GM23338 (cell line): ENCODE measurements at regions not wholly inside any gene's neighbourhood (a gene's known extent, or its start where the extent isn't known, plus 50 kb on each side); places are given as distances from the start of the nearest gene placed in this dataset.

ENCODE experiments used
- ATAC-seq: fragments of 200-7000 bp; cut with Tn5 transposase; 3 replicates; pipeline ENCODE4 v1.9.1; 2020
- DNase-seq: peaks from one replicate; pipeline ENCODE4 v3.0.0-alpha.2; 2015; ENCODE audit warnings: low spot score
- H2AFZ ChIP-seq: fragments of 200-600 bp; sonication (generic); 2 replicates; pipeline ENCODE4 v1.8.0; 2016; ENCODE audit warnings: antibody characterized with exemption, mild to moderate bottlenecking, moderate library complexity
- H3F3A ChIP-seq: fragments of 200-600 bp; sonication (generic); replicated peaks from 2 replicates; pipeline ENCODE4 v1.8.0; 2017; ENCODE audit warnings: antibody characterized with exemption, mixed run types, low read depth
- H3K27ac ChIP-seq: fragments of 200-600 bp; sonication (generic); 2 replicates; pipeline ENCODE4 v1.6.1; 2016; ENCODE audit warnings: low read depth
- H3K27me3 ChIP-seq: fragments of 200-600 bp; sonication (generic); 2 replicates; pipeline ENCODE4 v1.8.0; 2016; ENCODE audit warnings: mild to moderate bottlenecking, mixed run types, moderate library complexity; ENCODE audit not compliant: insufficient read depth
- H3K36me3 ChIP-seq: fragments of 200-600 bp; sonication (generic); 2 replicates; pipeline ENCODE4 v1.8.0; 2016; ENCODE audit warnings: mild to moderate bottlenecking; ENCODE audit not compliant: insufficient read depth
- H3K4me1 ChIP-seq: fragments of 200-600 bp; sonication (generic); 2 replicates; pipeline ENCODE4 v1.8.0; 2016; ENCODE audit warnings: mild to moderate bottlenecking, moderate library complexity; ENCODE audit not compliant: insufficient read depth
- H3K4me2 ChIP-seq: fragments of 200-600 bp; sonication (generic); 2 replicates; pipeline ENCODE4 v1.7.1; 2017; ENCODE audit warnings: mixed run types
- H3K4me3 ChIP-seq: fragments of 200-600 bp; sonication (generic); 2 replicates; pipeline ENCODE4 v1.6.1; 2016; ENCODE audit warnings: mixed run types
- H3K79me2 ChIP-seq: fragments of 200-600 bp; sonication (generic); replicated peaks from 2 replicates; pipeline ENCODE4 v1.8.0; 2017; ENCODE audit warnings: mild to moderate bottlenecking; ENCODE audit not compliant: insufficient read depth
- H3K9me2 ChIP-seq: fragments of 200-600 bp; sonication (generic); 2 replicates; pipeline ENCODE4 v1.8.0; 2017; ENCODE audit not compliant: insufficient read depth
- H4K20me1 ChIP-seq: fragments of 200-600 bp; sonication (generic); replicated peaks from 2 replicates; pipeline ENCODE4 v1.8.0; 2017; ENCODE audit warnings: mild to moderate bottlenecking; ENCODE audit not compliant: insufficient read depth
- H3K27ac Mint-ChIP-seq: 2 replicates; pipeline ENCODE4 v1.8.0; 2020; ENCODE audit warnings: inconsistent platforms, mild to moderate bottlenecking, moderate library complexity, mixed read lengths
- H3K27me3 Mint-ChIP-seq: 3 replicates; pipeline ENCODE4 v1.8.0; 2022; ENCODE audit warnings: low read depth, mild to moderate bottlenecking, moderate library complexity, mixed read lengths, inconsistent platforms; ENCODE audit not compliant: insufficient read depth, poor library complexity
- H3K36me3 Mint-ChIP-seq: 3 replicates; pipeline ENCODE4 v1.8.0; 2021; ENCODE audit warnings: low read depth, mild to moderate bottlenecking, inconsistent platforms, moderate library complexity, mixed read lengths
- H3K4me1 Mint-ChIP-seq: 3 replicates; pipeline ENCODE4 v1.8.0; 2020; ENCODE audit warnings: mild to moderate bottlenecking, inconsistent platforms, mixed read lengths
- H3K4me3 Mint-ChIP-seq: 3 replicates; pipeline ENCODE4 v1.8.0; 2021; ENCODE audit warnings: moderate library complexity, mild to moderate bottlenecking, inconsistent platforms, mixed read lengths
- H3K9me3 Mint-ChIP-seq: 3 replicates; pipeline ENCODE4 v1.8.0; 2020; ENCODE audit warnings: moderate library complexity, mild to moderate bottlenecking, inconsistent platforms, mixed read lengths
- CREB1 ChIP-seq: fragments of 250-450 bp; sonication (Bioruptor Pico); IDR thresholded peaks from 2 replicates; pipeline ENCODE4 v1.5.0; 2020; ENCODE audit warnings: low read depth, mild to moderate bottlenecking, moderate library complexity
- ETS1 ChIP-seq: IDR thresholded peaks from 2 replicates; pipeline ENCODE4 v1.6.1; 2016; ENCODE audit warnings: antibody characterized with exemption
- EZH2phosphoT487 ChIP-seq: fragments of 200-600 bp; sonication (generic); IDR thresholded peaks from one replicate; pipeline ENCODE4 v1.8.1; 2018; ENCODE audit warnings: antibody characterized with exemption; ENCODE audit not compliant: unreplicated experiment
- NANOG ChIP-seq: IDR thresholded peaks from 2 replicates; pipeline ENCODE4 v1.6.1; 2016; ENCODE audit warnings: antibody characterized with exemption, borderline replicate concordance
- REST ChIP-seq: IDR thresholded peaks from one replicate; pipeline ENCODE4 v1.6.1; 2018; ENCODE audit warnings: antibody characterized with exemption; ENCODE audit not compliant: unreplicated experiment
- ZNF114 ChIP-seq: fragments of 250-450 bp; sonication (Bioruptor Pico); IDR thresholded peaks from 2 replicates; pipeline ENCODE4 v1.5.0; 2020; ENCODE audit warnings: mild to moderate bottlenecking, moderate library complexity
- ZNF462 ChIP-seq: fragments of 250-450 bp; sonication (Bioruptor Pico); IDR thresholded peaks from 2 replicates; pipeline ENCODE4 v1.5.0; 2020; ENCODE audit warnings: mild to moderate bottlenecking, moderate library complexity

GRCh38 chr5:6274846-6275543 lies 103.4 kb downstream of the MED10 start:
- no peak overlapping the region for H3K4me3 ChIP-seq
- H3K27ac ChIP-seq = no peak overlapping the region
- H3K36me3 Mint-ChIP-seq = no peaks in the 10 kb centered on the region
- no peaks in the 10 kb centered on the region for H4K20me1 ChIP-seq
- DNase-seq (no peak), ATAC-seq (no peak)
- H3K36me3 ChIP-seq = no peaks in the 10 kb centered on the region
- no peaks in the 10 kb centered on the region for H3K9me2 ChIP-seq
- H3K4me2 ChIP-seq = no peak overlapping the region
- no peak overlapping the region for H3K27ac Mint-ChIP-seq
- H3K27me3 Mint-ChIP-seq = peaks cover 4% of the 10 kb centered on the region
- no peak overlapping the region for H3K4me3 Mint-ChIP-seq
- H2AFZ ChIP-seq = no peak overlapping the region
- no peaks in the 10 kb centered on the region for H3K4me1 ChIP-seq
- H3K4me1 Mint-ChIP-seq = no peaks in the 10 kb centered on the region
- no peaks in the 10 kb centered on the region for H3K27me3 ChIP-seq
- H3F3A ChIP-seq = no peaks in the 10 kb centered on the region
- H3K9me3 Mint-ChIP-seq = 0 out of 3 replicates have a peak, but pooled peaks cover 3% of the 10 kb centered on the region
- TF ChIP-seq ZNF462 (no peak), EZH2phosphoT487 (no peak), ETS1 (no peak), NANOG (no peak), CREB1 (CRISPR knock-in tag) (no peak), REST (no peak), ZNF114 (no peak)
- H3K79me2 ChIP-seq = no peaks in the 10 kb centered on the region
